GM21526 (cell line): ENCODE measurements at regions not wholly inside any gene's neighbourhood (a gene's known extent, or its start where the extent isn't known, plus 50 kb on each side); places are given as distances from the start of the nearest gene placed in this dataset.

Experiments used
- ATAC-seq: cut with Tn5 transposase; IDR thresholded peaks from one replicate; pipeline ENCODE4 v1.9.1; 2021; ENCODE audit warnings: moderate library complexity; ENCODE audit not compliant: unreplicated experiment, low FRiP score

GRCh38 chr11:109996060-109996459 lies 97.1 kb upstream of the ZC3H12C start:
- ATAC-seq = no peak

GRCh38 chr11:109998921-109999320 lies 94.3 kb upstream of the ZC3H12C start:
- no peak for ATAC-seq

GRCh38 chr11:110000031-110000502 lies 93.1 kb upstream of the ZC3H12C start:
- peak; percentile 92 for ATAC-seq

GRCh38 chr11:110000850-110001249 lies 92.3 kb upstream of the ZC3H12C start:
- no peak for ATAC-seq

- no peak for ATAC-seq
Observed at GRCh38 chr11:110003426-110003825, 89.8 kb upstream of the ZC3H12C start.

- no peak for ATAC-seq
Observed at GRCh38 chr11:110011595-110011994, 81.6 kb upstream of the ZC3H12C start.

- no peak for ATAC-seq
Observed at GRCh38 chr11:110015695-110016094, 77.5 kb upstream of the ZC3H12C start.

GRCh38 chr11:110019675-110020074 lies 73.5 kb upstream of the ZC3H12C start:
- ATAC-seq = no peak

GRCh38 chr11:110022548-110022947 lies 70.6 kb upstream of the ZC3H12C start:
- no peak for ATAC-seq

- no peak for ATAC-seq
Observed at GRCh38 chr11:110023711-110024110, 69.5 kb upstream of the ZC3H12C start.

- ATAC-seq = peak; percentile 93
Observed at GRCh38 chr11:110026858-110027626, 66.2 kb upstream of the ZC3H12C start.

- ATAC-seq = no peak
Observed at GRCh38 chr11:110027627-110028371, 65.4 kb upstream of the ZC3H12C start.

GRCh38 chr11:110028921-110029320 lies 64.3 kb upstream of the ZC3H12C start:
- ATAC-seq = no peak

GRCh38 chr11:110029714-110030113 lies 63.5 kb upstream of the ZC3H12C start:
- no peak for ATAC-seq

- no peak for ATAC-seq
Observed at GRCh38 chr11:110031171-110031570, 62.0 kb upstream of the ZC3H12C start.

GRCh38 chr11:110032259-110032658 lies 60.9 kb upstream of the ZC3H12C start:
- ATAC-seq = no peak

- no peak for ATAC-seq
Observed at GRCh38 chr11:110032957-110033570, 60.1 kb upstream of the ZC3H12C start.

- no peak for ATAC-seq
Observed at GRCh38 chr11:110034806-110035205, 58.4 kb upstream of the ZC3H12C start.

- ATAC-seq = no peak
Observed at GRCh38 chr11:110035357-110035756, 57.8 kb upstream of the ZC3H12C start.

- ATAC-seq = no peak
Observed at GRCh38 chr11:110038201-110038600, 55.0 kb upstream of the ZC3H12C start.
